ENCODE measurements at regions not wholly inside any gene's neighbourhood (a gene's known extent, or its start where the extent isn't known, plus 50 kb on each side); places are given as distances from the start of the nearest gene placed in this dataset.

GRCh38 chr18:37930640-37931039 is 365.0 kb upstream of the CELF4 start:
- Mint-ChIP-seq H3K4me1 (no peaks in the 10 kb centered on the region), H3K27ac (no peak overlapping the region), H3K9me3 (peaks cover 0 to 9% (median 2%) of the 10 kb centered on the region in 8 donors), H3K27me3 (no peaks in the 10 kb centered on the region), H3K36me3 (no peaks in the 10 kb centered on the region), H3K4me3 (no peak overlapping the region)
- DNase-seq, result no peak
- no peaks in the 10 kb centered on the region for H3K27me3 ChIP-seq (ENCODE audit: insufficient read depth, low read length)
- H3K36me3 ChIP-seq (ENCODE audit: insufficient read depth, low read length), result no peaks in the 10 kb centered on the region
- no peaks in the 10 kb centered on the region for H3K9me3 ChIP-seq (ENCODE audit: control insufficient read depth in 1 of 2, low read length in 2 of 2)
- ChIA-PET CTCF (ENCODE audit: partially characterized antibody) (no interaction called here), POLR2A (ENCODE audit: partially characterized antibody) (no interaction called here)
- H3K4me1 ChIP-seq (ENCODE audit: insufficient read depth, low read length), result no peaks in the 10 kb centered on the region
- no peak overlapping the region for H3K4me3 ChIP-seq (ENCODE audit: low read length in 2 of 2)
- intact Hi-C loops (cut with micrococcal nuclease), result no loop called here
- H3K27ac ChIP-seq (ENCODE audit: low read depth, low read length), result no peak overlapping the region

GRCh38 chr18:37922162-37922561 is 356.6 kb upstream of the CELF4 start:
- Histone ChIP-seq H3K36me3 (ENCODE audit: insufficient read depth, low read length) (no peaks in the 10 kb centered on the region), H3K9me3 (ENCODE audit: control insufficient read depth in 1 of 2, low read length in 2 of 2) (no peaks in the 10 kb centered on the region), H3K27me3 (ENCODE audit: insufficient read depth, low read length) (no peaks in the 10 kb centered on the region), H3K4me1 (ENCODE audit: insufficient read depth, low read length) (no peaks in the 10 kb centered on the region), H3K27ac (ENCODE audit: low read depth, low read length) (no peak overlapping the region), H3K4me3 (ENCODE audit: low read length in 2 of 2) (no peak overlapping the region)
- POLR2A ChIA-PET (ENCODE audit: partially characterized antibody), result no interaction called here
- intact Hi-C loops (cut with micrococcal nuclease), result no loop called here
- no peaks in the 10 kb centered on the region for H3K27me3 Mint-ChIP-seq
- H3K27ac Mint-ChIP-seq, result no peak overlapping the region
- H3K4me1 Mint-ChIP-seq, result no peaks in the 10 kb centered on the region
- DNase-seq, result no peak
- no peaks in the 10 kb centered on the region for H3K36me3 Mint-ChIP-seq
- CTCF ChIA-PET (ENCODE audit: partially characterized antibody), result no interaction called here
- H3K9me3 Mint-ChIP-seq, result peaks cover 0 to 5% (median 0%) of the 10 kb centered on the region in 8 donors
- H3K4me3 Mint-ChIP-seq, result no peak overlapping the region

- no peak overlapping the region for H3K4me3 Mint-ChIP-seq
- no peaks in the 10 kb centered on the region for H3K36me3 ChIP-seq (ENCODE audit: insufficient read depth, low read length)
- ChIA-PET POLR2A (ENCODE audit: partially characterized antibody) (no interaction called here), CTCF (ENCODE audit: partially characterized antibody) (no interaction called here)
- H3K4me1 ChIP-seq (ENCODE audit: insufficient read depth, low read length), result no peaks in the 10 kb centered on the region
- no peaks in the 10 kb centered on the region for H3K4me1 Mint-ChIP-seq
- DNase-seq, result no peak
- H3K27me3 Mint-ChIP-seq, result no peaks in the 10 kb centered on the region
- H3K27ac ChIP-seq (ENCODE audit: low read depth, low read length), result no peak overlapping the region
- H3K36me3 Mint-ChIP-seq, result no peaks in the 10 kb centered on the region
- no peaks in the 10 kb centered on the region for H3K9me3 ChIP-seq (ENCODE audit: control insufficient read depth in 1 of 2, low read length in 2 of 2)
- H3K4me3 ChIP-seq (ENCODE audit: low read length in 2 of 2), result no peak overlapping the region
- peaks cover 0 to 5% (median under 1%) of the 10 kb centered on the region in 8 donors for H3K9me3 Mint-ChIP-seq
- no peak overlapping the region for H3K27ac Mint-ChIP-seq
- H3K27me3 ChIP-seq (ENCODE audit: insufficient read depth, low read length), result no peaks in the 10 kb centered on the region
- intact Hi-C loops (cut with micrococcal nuclease), result no loop called here
Observed at GRCh38 chr18:37920865-37921264, 355.3 kb upstream of the CELF4 start.

GRCh38 chr18:37913051-37913450 is 347.5 kb upstream of the CELF4 start:
- Histone ChIP-seq H3K27me3 (ENCODE audit: insufficient read depth, low read length) (no peaks in the 10 kb centered on the region), H3K4me1 (ENCODE audit: insufficient read depth, low read length) (no peaks in the 10 kb centered on the region), H3K36me3 (ENCODE audit: insufficient read depth, low read length) (no peaks in the 10 kb centered on the region), H3K27ac (ENCODE audit: low read depth, low read length) (no peak overlapping the region), H3K9me3 (ENCODE audit: control insufficient read depth in 1 of 2, low read length in 2 of 2) (no peaks in the 10 kb centered on the region), H3K4me3 (ENCODE audit: low read length in 2 of 2) (no peak overlapping the region)
- Mint-ChIP-seq H3K27me3 (no peaks in the 10 kb centered on the region), H3K4me1 (no peaks in the 10 kb centered on the region), H3K9me3 (peaks cover 0 to 9% (median 0%) of the 10 kb centered on the region in 8 donors), H3K4me3 (no peak overlapping the region), H3K27ac (no peak overlapping the region), H3K36me3 (no peaks in the 10 kb centered on the region)
- no peak for DNase-seq
- intact Hi-C loops (cut with micrococcal nuclease), result no loop called here
- CTCF ChIA-PET (ENCODE audit: partially characterized antibody), result no interaction called here
- POLR2A ChIA-PET (ENCODE audit: partially characterized antibody), result no interaction called here

GRCh38 chr18:37902344-37902743 is 336.7 kb upstream of the CELF4 start:
- ChIA-PET POLR2A (ENCODE audit: partially characterized antibody) (no interaction called here), CTCF (ENCODE audit: partially characterized antibody) (no interaction called here)

GRCh38 chr18:37900326-37900725 is 334.7 kb upstream of the CELF4 start:
- Histone ChIP-seq H3K9me3 (ENCODE audit: control insufficient read depth in 1 of 2, low read length in 2 of 2) (no peaks in the 10 kb centered on the region), H3K4me3 (ENCODE audit: low read length in 2 of 2) (no peak overlapping the region), H3K36me3 (ENCODE audit: insufficient read depth, low read length) (no peaks in the 10 kb centered on the region), H3K4me1 (ENCODE audit: insufficient read depth, low read length) (no peaks in the 10 kb centered on the region), H3K27ac (ENCODE audit: low read depth, low read length) (no peak overlapping the region), H3K27me3 (ENCODE audit: insufficient read depth, low read length) (no peaks in the 10 kb centered on the region)
- Mint-ChIP-seq H3K4me3 (no peak overlapping the region), H3K36me3 (no peaks in the 10 kb centered on the region), H3K9me3 (peaks cover 0 to 6% (median 3%) of the 10 kb centered on the region in 8 donors), H3K27ac (no peak overlapping the region), H3K4me1 (no peaks in the 10 kb centered on the region), H3K27me3 (no peaks in the 10 kb centered on the region)
- POLR2A ChIA-PET (ENCODE audit: partially characterized antibody), result no interaction called here
- CTCF ChIA-PET (ENCODE audit: partially characterized antibody), result no interaction called here
- DNase-seq, result no peak
- intact Hi-C loops (cut with micrococcal nuclease), result no loop called here

More at GRCh38 chr18:37902344-37902743, 336.7 kb upstream of the CELF4 start:
- no peaks in the 10 kb centered on the region for H3K9me3 ChIP-seq (ENCODE audit: control insufficient read depth in 1 of 2, low read length in 2 of 2)
- H3K4me3 ChIP-seq (ENCODE audit: low read length in 2 of 2), result no peak overlapping the region
- H3K36me3 ChIP-seq (ENCODE audit: insufficient read depth, low read length), result no peaks in the 10 kb centered on the region
- H3K4me3 Mint-ChIP-seq, result no peak overlapping the region
- peaks cover 0 to 8% (median 3%) of the 10 kb centered on the region in 8 donors for H3K9me3 Mint-ChIP-seq
- no peak for DNase-seq
- H3K4me1 Mint-ChIP-seq, result no peaks in the 10 kb centered on the region
- no peaks in the 10 kb centered on the region for H3K36me3 Mint-ChIP-seq
- no peaks in the 10 kb centered on the region for H3K27me3 ChIP-seq (ENCODE audit: insufficient read depth, low read length)
- H3K27me3 Mint-ChIP-seq, result no peaks in the 10 kb centered on the region
- intact Hi-C loops (cut with micrococcal nuclease), result no loop called here
- no peak overlapping the region for H3K27ac ChIP-seq (ENCODE audit: low read depth, low read length)
- H3K27ac Mint-ChIP-seq, result no peak overlapping the region
- H3K4me1 ChIP-seq (ENCODE audit: insufficient read depth, low read length), result no peaks in the 10 kb centered on the region

GRCh38 chr18:37889963-37890362 is 324.4 kb upstream of the CELF4 start:
- ChIA-PET POLR2A (ENCODE audit: partially characterized antibody) (no interaction called here), CTCF (ENCODE audit: partially characterized antibody) (no interaction called here)

GRCh38 chr18:37874721-37875120 is 309.1 kb upstream of the CELF4 start:
- no peaks in the 10 kb centered on the region for H3K9me3 ChIP-seq (ENCODE audit: control insufficient read depth in 1 of 2, low read length in 2 of 2)
- ChIA-PET CTCF (ENCODE audit: partially characterized antibody) (no interaction called here), POLR2A (ENCODE audit: partially characterized antibody) (no interaction called here)
- H3K36me3 ChIP-seq (ENCODE audit: insufficient read depth, low read length), result no peaks in the 10 kb centered on the region
- no peak overlapping the region for H3K4me3 ChIP-seq (ENCODE audit: low read length in 2 of 2)
- Mint-ChIP-seq H3K27ac (no peak overlapping the region), H3K27me3 (no peaks in the 10 kb centered on the region), H3K4me3 (no peak overlapping the region), H3K4me1 (no peaks in the 10 kb centered on the region), H3K36me3 (no peaks in the 10 kb centered on the region), H3K9me3 (peaks cover 0 to 6% (median 2%) of the 10 kb centered on the region in 8 donors)
- intact Hi-C loops (cut with micrococcal nuclease), result no loop called here
- DNase-seq, result no peak
- no peaks in the 10 kb centered on the region for H3K27me3 ChIP-seq (ENCODE audit: insufficient read depth, low read length)
- no peaks in the 10 kb centered on the region for H3K4me1 ChIP-seq (ENCODE audit: insufficient read depth, low read length)
- no peak overlapping the region for H3K27ac ChIP-seq (ENCODE audit: low read depth, low read length)

More at GRCh38 chr18:37889963-37890362, 324.4 kb upstream of the CELF4 start:
- no peak for DNase-seq
- Histone ChIP-seq H3K4me3 (ENCODE audit: low read length in 2 of 2) (no peak overlapping the region), H3K36me3 (ENCODE audit: insufficient read depth, low read length) (no peaks in the 10 kb centered on the region), H3K4me1 (ENCODE audit: insufficient read depth, low read length) (no peaks in the 10 kb centered on the region), H3K9me3 (ENCODE audit: control insufficient read depth in 1 of 2, low read length in 2 of 2) (no peaks in the 10 kb centered on the region), H3K27ac (ENCODE audit: low read depth, low read length) (no peak overlapping the region), H3K27me3 (ENCODE audit: insufficient read depth, low read length) (no peaks in the 10 kb centered on the region)
- no peak overlapping the region for H3K4me3 Mint-ChIP-seq
- intact Hi-C loops (cut with micrococcal nuclease), result no loop called here
- peaks cover 0 to 7% (median 4%) of the 10 kb centered on the region in 8 donors for H3K9me3 Mint-ChIP-seq
- no peaks in the 10 kb centered on the region for H3K4me1 Mint-ChIP-seq
- H3K36me3 Mint-ChIP-seq, result no peaks in the 10 kb centered on the region
- H3K27ac Mint-ChIP-seq, result no peak overlapping the region
- H3K27me3 Mint-ChIP-seq, result no peaks in the 10 kb centered on the region

All from CD4-positive, alpha-beta memory T cell (primary cell).